Activated CD4-positive, alpha-beta T cell treated with anti-CD3 and anti-CD28 coated beads for 36 hours (primary cell): ENCODE measurements at regions not wholly inside any gene's neighbourhood (a gene's known extent, or its start where the extent isn't known, plus 50 kb on each side); places are given as distances from the start of the nearest gene placed in this dataset.
"Not testable (repeated sequence)": the region's sequence is repeated elsewhere in the genome, so short reads cannot be mapped to it uniquely, and the experiment has no call there.

Source experiments
- ATAC-seq: fragments of 200-7000 bp; cut with Tn5 transposase; one replicate; pipeline ENCODE4 v1.10.0; 2021; ENCODE audit warnings: mild to moderate bottlenecking, moderate library complexity
- CTCF ChIA-PET: fragments of 350-600 bp; sonication (Branson Sonifier 250); formaldehyde crosslinking; loops from one replicate; lab custom pipeline; 2021; ENCODE audit warnings: antibody characterized with exemption; lab: Charles Lee
- POLR2A ChIA-PET: fragments of 350-600 bp; sonication (Branson Sonifier 250); formaldehyde crosslinking; loops from one replicate; lab custom pipeline; 2021; ENCODE audit warnings: antibody characterized with exemption, inconsistent platforms; lab: Charles Lee
- DNase-seq: peaks from one replicate; pipeline ENCODE4 v3.0.0-alpha.2; 2020
- H3K27ac Mint-ChIP-seq: one replicate; pipeline ENCODE4 v1.8.0; 2021; ENCODE audit warnings: mixed read lengths
- H3K27me3 Mint-ChIP-seq: one replicate; pipeline ENCODE4 v1.8.0; 2021; ENCODE audit warnings: mixed read lengths
- H3K36me3 Mint-ChIP-seq: one replicate; pipeline ENCODE4 v1.8.0; 2021; ENCODE audit warnings: low read depth, mixed read lengths
- H3K4me1 Mint-ChIP-seq: one replicate; pipeline ENCODE4 v1.8.0; 2021; ENCODE audit warnings: mixed read lengths
- H3K4me3 Mint-ChIP-seq: one replicate; pipeline ENCODE4 v1.8.0; 2021; ENCODE audit warnings: mild to moderate bottlenecking, moderate library complexity, mixed read lengths
- H3K9me3 Mint-ChIP-seq: one replicate; pipeline ENCODE4 v1.8.0; 2021; ENCODE audit warnings: low read depth, mixed read lengths
- intact Hi-C, 2 experiments: fragments of 100-400 bp; cut with DNase I in 1 of 2; cut with micrococcal nuclease in 1 of 2; formaldehyde crosslinking; loops; one replicate each; pipeline versions ENCODE4 v1.14.2 to v1.15.1; 2022 to 2024; cut with DNase I, micrococcal nuclease

DNA sequence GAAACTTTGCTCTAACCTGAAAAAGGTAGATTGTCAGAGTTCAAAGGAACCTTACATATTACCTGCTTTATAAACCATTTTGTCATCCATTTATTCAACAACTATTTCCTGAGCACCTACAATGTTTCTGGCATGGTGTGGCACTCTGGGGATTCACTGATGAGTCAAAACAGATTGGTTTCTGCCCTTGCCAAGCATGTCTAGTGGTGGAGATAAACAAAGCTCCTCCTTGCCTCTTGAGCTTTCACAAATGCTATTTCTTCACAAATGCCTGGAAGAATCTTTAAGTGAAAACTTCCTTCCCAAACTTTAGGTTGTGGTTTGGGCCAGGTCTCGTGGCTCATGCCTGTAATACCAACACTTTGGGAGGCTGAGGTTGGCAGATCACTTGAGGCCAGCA lies 85.1 kb upstream of the RELN start:
- intact Hi-C loops, result no loop called here
- Mint-ChIP-seq H3K4me3 (no peak overlapping the region), H3K27ac (no peak overlapping the region), H3K4me1 (no peaks in the 10 kb centered on the region), H3K27me3 (peaks cover 9% of the 10 kb centered on the region), H3K9me3 (no peaks in the 10 kb centered on the region), H3K36me3 (no peaks in the 10 kb centered on the region)
- POLR2A ChIA-PET, result no interaction called here
- CTCF ChIA-PET, result interaction anchor here (0.6 kb wide), 1 partner anchor 37 kb away, joined by 3 read pairs; no protein-coding TSS in a partner anchor
- DNase-seq (no peak), ATAC-seq (no peak)

DNA sequence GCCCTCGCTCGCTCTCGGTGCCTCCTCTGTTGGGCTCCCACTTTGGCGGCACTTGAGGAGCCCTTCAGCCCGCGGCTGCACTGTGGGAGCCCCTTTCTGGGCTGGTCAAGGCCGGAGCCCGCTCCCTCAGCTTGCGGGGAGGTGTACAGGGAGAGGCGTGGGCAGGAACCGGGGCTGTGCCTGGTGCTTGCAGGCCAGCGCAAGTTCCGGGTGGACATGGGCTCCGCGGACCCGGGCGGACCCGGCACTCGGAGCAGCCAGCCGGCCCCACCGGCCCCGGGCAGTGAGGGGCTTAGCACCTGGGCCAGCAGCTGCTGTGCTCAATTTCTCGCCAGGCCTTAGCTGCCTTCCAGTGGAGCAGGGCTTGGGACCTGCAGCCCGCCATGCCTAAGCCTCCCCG lies 82.2 kb upstream of the RELN start:
- intact Hi-C loops, H3K9me3 Mint-ChIP-seq, H3K4me3 Mint-ChIP-seq, H3K27ac Mint-ChIP-seq, POLR2A ChIA-PET, H3K27me3 Mint-ChIP-seq, H3K36me3 Mint-ChIP-seq, CTCF ChIA-PET, DNase-seq, H3K4me1 Mint-ChIP-seq, ATAC-seq: not testable (repeated sequence)

DNA sequence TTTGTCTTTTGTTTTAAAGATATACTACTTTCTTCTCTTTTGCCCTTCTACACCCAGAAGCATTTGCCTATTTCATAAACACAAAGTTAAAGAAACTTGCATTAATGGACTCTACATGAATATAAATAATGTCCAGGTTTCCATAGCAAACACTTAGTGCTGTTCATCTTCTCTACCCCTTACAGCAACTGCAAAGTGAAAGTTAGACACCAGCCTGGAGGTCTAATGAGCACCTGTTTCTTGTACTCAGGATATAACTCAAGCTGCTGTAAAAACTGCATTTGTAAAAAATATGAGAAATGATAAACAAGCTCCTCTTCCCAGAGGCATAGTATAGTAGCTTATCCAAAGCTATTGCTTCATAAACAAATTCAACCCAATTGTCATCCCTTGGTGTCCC lies 76.0 kb upstream of the RELN start:
- peaks cover 11% of the 10 kb centered on the region for H3K27me3 Mint-ChIP-seq
- ATAC-seq (no peak), DNase-seq (no peak)
- H3K36me3 Mint-ChIP-seq, result no peaks in the 10 kb centered on the region
- H3K4me3 Mint-ChIP-seq, result no peak overlapping the region
- no peaks in the 10 kb centered on the region for H3K4me1 Mint-ChIP-seq
- CTCF ChIA-PET, result no interaction called here
- no peak overlapping the region for H3K27ac Mint-ChIP-seq
- H3K9me3 Mint-ChIP-seq, result peaks cover 2% of the 10 kb centered on the region
- POLR2A ChIA-PET, result no interaction called here
- intact Hi-C loops, result no loop called here

DNA sequence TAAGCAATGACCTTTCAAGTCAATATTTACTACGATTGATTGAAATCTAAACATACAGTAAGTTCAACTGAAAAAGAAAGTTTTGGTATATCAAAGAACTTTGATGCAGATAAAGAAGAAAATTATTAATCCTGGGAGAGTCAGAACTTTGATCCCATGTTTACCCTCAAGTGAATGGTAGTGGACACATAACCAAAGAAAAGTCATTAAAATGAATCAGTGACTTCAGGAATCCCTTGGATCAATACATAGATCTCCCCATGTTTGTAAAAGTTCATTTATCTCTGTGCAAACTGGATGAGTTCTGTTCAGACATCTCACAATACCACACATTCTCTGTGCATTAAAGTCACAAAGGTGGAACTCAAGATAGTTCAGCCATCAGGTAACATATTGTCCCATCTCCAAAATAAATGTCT lies 75.5 kb upstream of the RELN start:
- ATAC-seq, result no peak
- ChIA-PET CTCF (no interaction called here), POLR2A (no interaction called here)
- Mint-ChIP-seq H3K9me3 (peaks cover 2% of the 10 kb centered on the region), H3K4me1 (no peaks in the 10 kb centered on the region), H3K4me3 (no peak overlapping the region), H3K27ac (no peak overlapping the region), H3K36me3 (no peaks in the 10 kb centered on the region), H3K27me3 (peaks cover 11% of the 10 kb centered on the region)
- intact Hi-C loops, result no loop called here
- no peak for DNase-seq

DNA sequence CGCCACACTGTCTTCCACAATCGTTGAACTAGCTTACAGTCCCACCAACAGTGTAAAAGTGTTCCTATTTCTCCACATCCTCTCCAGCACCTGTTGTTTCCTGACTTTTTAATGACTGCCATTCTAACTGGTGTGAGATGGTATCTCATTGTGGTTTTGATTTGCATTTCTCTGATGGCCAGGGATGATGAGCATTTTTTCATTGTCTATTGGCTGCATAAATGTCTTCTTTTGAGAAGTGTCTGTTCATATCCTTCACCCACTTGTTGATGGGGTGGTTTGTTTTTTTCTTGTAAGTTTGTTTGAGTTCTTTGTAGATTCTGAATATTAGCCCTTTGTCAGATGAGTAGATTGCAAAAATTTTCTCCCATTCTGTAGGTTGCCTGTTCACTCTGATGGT lies 74.3 kb upstream of the RELN start:
- ATAC-seq, POLR2A ChIA-PET, H3K27me3 Mint-ChIP-seq, H3K27ac Mint-ChIP-seq, DNase-seq, H3K4me1 Mint-ChIP-seq, H3K4me3 Mint-ChIP-seq, H3K36me3 Mint-ChIP-seq, CTCF ChIA-PET, intact Hi-C loops, H3K9me3 Mint-ChIP-seq: not testable (repeated sequence)

DNA sequence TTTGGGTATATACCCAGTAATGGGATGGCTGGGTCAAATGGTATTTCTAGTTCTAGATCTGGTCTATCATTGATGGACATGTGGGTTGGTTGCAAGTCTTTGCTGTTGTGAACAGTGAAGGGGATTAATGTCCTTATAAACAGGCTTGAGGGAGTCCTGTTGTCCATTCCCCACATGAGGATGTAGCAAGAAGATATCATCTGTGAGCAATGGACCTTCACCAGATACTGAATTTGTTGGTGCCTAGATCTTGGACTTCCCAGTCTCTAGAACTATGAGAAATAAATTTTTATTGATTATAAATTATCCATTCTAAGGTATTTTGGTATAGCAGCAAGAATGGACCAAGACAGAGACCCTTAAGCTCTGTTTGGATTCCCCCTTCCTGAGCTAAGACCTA lies 72.2 kb upstream of the RELN start:
- no peak overlapping the region for H3K27ac Mint-ChIP-seq
- ChIA-PET POLR2A (no interaction called here), CTCF (no interaction called here)
- H3K36me3 Mint-ChIP-seq, result no peaks in the 10 kb centered on the region
- peaks cover 6% of the 10 kb centered on the region for H3K27me3 Mint-ChIP-seq
- intact Hi-C loops, result no loop called here
- peaks cover 2% of the 10 kb centered on the region for H3K9me3 Mint-ChIP-seq
- no peak for ATAC-seq
- H3K4me3 Mint-ChIP-seq, result no peak overlapping the region
- H3K4me1 Mint-ChIP-seq, result no peaks in the 10 kb centered on the region
- no peak for DNase-seq

DNA sequence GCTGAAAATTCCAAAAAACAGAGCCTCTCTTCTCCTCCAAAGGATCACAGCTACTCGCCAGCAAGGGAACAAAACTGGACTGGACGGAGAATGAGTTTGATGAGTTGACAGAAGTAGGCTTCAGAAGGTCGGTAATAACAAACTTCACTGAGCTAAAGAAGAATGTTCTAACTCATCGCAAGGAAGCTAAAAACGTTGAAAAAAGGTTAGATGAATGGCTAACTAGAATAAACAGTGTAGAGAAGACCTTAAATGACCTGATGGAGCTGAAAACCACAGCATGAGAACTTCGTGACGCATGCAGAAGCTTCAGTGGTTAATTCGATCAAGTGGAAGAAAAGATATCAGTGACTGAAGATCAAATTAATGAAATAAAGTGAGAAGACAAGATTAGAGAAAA lies 70.4 kb upstream of the RELN start:
- POLR2A ChIA-PET, intact Hi-C loops, H3K27ac Mint-ChIP-seq, H3K27me3 Mint-ChIP-seq, DNase-seq, CTCF ChIA-PET, H3K9me3 Mint-ChIP-seq, H3K4me1 Mint-ChIP-seq, ATAC-seq, H3K4me3 Mint-ChIP-seq, H3K36me3 Mint-ChIP-seq: not testable (repeated sequence)

DNA sequence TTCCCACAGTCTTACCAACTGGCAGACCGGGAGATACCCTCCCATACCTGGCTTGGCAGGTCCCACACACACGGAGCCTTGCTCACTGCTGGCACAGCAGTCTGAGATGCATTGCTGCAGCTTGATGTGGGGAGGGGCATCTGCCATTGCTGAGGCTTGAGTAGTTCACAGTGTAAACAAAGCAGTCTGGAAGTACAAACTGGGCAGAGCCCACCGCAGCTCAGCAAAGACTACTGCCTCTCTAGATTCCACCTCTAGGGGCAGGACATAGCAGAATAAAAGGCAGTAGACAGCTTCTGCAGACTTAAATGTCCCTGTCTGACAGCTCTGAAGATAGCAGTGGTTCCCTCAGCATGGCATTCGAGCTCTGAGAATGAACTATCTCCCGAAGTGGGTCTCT lies 69.6 kb upstream of the RELN start:
- CTCF ChIA-PET, result interaction anchor here (0.7 kb wide), 1 partner anchor 111 kb away, joined by 4 read pairs; no protein-coding TSS in a partner anchor
- POLR2A ChIA-PET, result no interaction called here
- H3K9me3 Mint-ChIP-seq, result peaks cover 2% of the 10 kb centered on the region
- no peak for ATAC-seq
- no peak overlapping the region for H3K4me3 Mint-ChIP-seq
- intact Hi-C loops, result no loop called here
- no peaks in the 10 kb centered on the region for H3K36me3 Mint-ChIP-seq
- H3K27ac Mint-ChIP-seq, result no peak overlapping the region
- no peak for DNase-seq
- no peaks in the 10 kb centered on the region for H3K4me1 Mint-ChIP-seq
- peaks cover 3% of the 10 kb centered on the region for H3K27me3 Mint-ChIP-seq

DNA sequence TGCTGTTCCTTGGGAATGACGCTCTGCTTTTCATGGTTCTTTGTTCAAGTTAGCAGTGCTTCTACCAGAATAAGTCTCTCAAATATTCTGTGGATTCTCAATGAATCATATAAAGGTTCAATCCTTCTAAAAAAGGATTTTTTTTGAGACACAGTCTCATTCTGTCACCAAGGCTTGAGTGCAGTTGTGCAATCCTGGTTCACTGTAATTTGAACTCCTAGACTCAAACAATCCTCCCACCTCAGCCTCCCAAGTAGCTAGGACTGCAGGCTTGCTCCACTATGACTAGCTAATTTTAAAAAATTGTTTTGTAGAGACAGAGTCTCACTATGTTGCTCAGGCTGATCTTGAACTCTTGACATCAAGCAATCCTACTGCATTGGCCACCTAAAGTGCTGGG lies 64.9 kb upstream of the RELN start:
- ChIA-PET CTCF (interaction anchor here (1.2 kb wide), 1 partner anchor 480 kb away, joined by 3 read pairs; no protein-coding TSS in a partner anchor), POLR2A (no interaction called here)
- H3K9me3 Mint-ChIP-seq, result no peaks in the 10 kb centered on the region
- no peak overlapping the region for H3K4me3 Mint-ChIP-seq
- ATAC-seq (no peak), DNase-seq (no peak)
- peaks cover 12% of the 10 kb centered on the region for H3K27me3 Mint-ChIP-seq
- intact Hi-C loops, result no loop called here
- no peaks in the 10 kb centered on the region for H3K4me1 Mint-ChIP-seq
- H3K36me3 Mint-ChIP-seq, result no peaks in the 10 kb centered on the region
- no peak overlapping the region for H3K27ac Mint-ChIP-seq

DNA sequence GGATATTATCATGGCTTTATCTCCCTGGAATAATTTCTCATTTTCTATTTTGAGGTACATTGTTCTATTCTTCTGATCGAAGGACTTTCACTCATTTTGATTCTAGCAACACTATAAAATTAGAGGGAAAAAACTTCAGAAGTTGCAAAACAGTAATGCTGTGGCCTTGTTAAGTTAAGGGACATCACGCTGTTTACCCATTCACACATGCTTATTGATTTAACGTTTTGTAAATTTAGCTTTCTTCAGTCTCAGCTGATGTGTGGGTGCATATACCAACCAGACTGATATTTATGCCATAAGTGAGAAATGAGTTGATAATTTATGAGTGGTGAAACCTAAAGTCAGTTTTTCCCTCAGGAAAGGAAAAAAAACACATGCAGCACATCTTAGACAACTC lies 63.5 kb upstream of the RELN start:
- ATAC-seq, result no peak
- ChIA-PET POLR2A (no interaction called here), CTCF (no interaction called here)
- DNase-seq, result no peak
- Mint-ChIP-seq H3K36me3 (no peaks in the 10 kb centered on the region), H3K27me3 (peaks cover 9% of the 10 kb centered on the region), H3K4me1 (no peaks in the 10 kb centered on the region), H3K4me3 (no peak overlapping the region), H3K27ac (no peak overlapping the region), H3K9me3 (no peaks in the 10 kb centered on the region)
- intact Hi-C loops, result no loop called here

DNA sequence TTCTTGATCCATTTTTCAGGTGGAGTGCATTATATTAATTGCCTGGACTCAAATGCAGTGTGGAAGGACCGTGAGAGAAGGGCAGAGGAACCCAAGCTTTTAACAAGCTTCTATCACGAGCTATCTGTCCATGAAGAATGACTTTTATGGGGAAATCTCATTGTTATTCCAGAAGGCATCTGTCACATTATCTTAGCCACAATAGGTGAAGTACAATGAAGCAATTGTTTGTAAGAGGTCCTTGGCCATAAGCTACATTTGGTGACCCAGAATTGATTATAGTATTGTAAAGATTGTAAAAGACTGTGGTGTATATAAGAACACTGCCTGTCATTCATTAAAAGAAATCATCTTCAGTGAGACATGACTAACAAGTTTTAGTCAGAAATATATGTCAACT lies 58.6 kb upstream of the RELN start:
- CTCF ChIA-PET, result no interaction called here
- peaks cover 12% of the 10 kb centered on the region for H3K27me3 Mint-ChIP-seq
- H3K36me3 Mint-ChIP-seq, result no peaks in the 10 kb centered on the region
- ATAC-seq (no peak), DNase-seq (no peak)
- no peaks in the 10 kb centered on the region for H3K4me1 Mint-ChIP-seq
- POLR2A ChIA-PET, result no interaction called here
- H3K9me3 Mint-ChIP-seq, result no peaks in the 10 kb centered on the region
- no peak overlapping the region for H3K4me3 Mint-ChIP-seq
- no peak overlapping the region for H3K27ac Mint-ChIP-seq
- intact Hi-C loops, result no loop called here

DNA sequence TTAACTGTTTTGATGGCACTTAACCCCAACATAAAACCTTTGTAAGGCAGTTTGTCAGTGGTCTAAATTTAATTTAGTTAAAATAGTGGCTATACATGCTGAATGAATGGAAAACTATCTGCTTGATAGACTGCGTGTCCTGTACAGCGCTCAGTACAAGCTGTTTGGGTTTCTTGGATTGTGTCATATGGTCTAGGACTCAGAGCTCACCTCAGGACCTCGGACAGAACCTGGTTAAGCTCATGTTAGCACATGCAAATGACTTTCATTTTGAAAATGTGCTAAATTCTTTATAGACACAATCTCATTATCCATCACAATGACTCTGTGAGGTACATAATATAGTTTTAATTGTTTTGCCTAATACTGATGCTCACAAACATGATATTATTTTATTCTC lies 55.7 kb upstream of the RELN start:
- intact Hi-C loops, result no loop called here
- no peaks in the 10 kb centered on the region for H3K9me3 Mint-ChIP-seq
- H3K4me3 Mint-ChIP-seq, result no peak overlapping the region
- DNase-seq (no peak), ATAC-seq (no peak)
- peaks cover 9% of the 10 kb centered on the region for H3K27me3 Mint-ChIP-seq
- no peak overlapping the region for H3K27ac Mint-ChIP-seq
- H3K4me1 Mint-ChIP-seq, result no peaks in the 10 kb centered on the region
- H3K36me3 Mint-ChIP-seq, result no peaks in the 10 kb centered on the region
- POLR2A ChIA-PET, result no interaction called here
- CTCF ChIA-PET, result no interaction called here

DNA sequence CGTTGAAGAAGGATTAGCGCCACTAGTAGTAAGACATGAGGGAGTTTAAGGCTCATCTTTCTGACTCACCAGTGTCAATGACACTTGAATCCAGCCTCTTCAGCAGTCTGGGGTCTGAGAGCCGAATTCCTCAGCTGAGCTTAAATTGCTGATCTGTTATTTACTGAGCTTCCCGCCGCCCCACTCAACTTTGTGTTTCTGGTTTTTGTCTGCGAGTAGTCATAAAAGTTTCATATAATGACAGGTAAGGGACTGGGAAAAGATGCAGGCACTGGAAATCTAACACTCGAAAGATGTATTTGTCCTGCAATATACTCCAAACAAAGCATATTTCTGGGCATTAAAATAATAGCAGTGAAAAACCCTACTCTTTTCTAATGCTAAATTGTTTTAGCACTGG lies 51.2 kb upstream of the RELN start:
- H3K9me3 Mint-ChIP-seq, result no peaks in the 10 kb centered on the region
- ATAC-seq, result no peak
- H3K4me3 Mint-ChIP-seq, result no peak overlapping the region
- intact Hi-C loops, result no loop called here
- ChIA-PET CTCF (no interaction called here), POLR2A (no interaction called here)
- no peaks in the 10 kb centered on the region for H3K4me1 Mint-ChIP-seq
- peaks cover 14% of the 10 kb centered on the region for H3K27me3 Mint-ChIP-seq
- DNase-seq, result no peak
- H3K36me3 Mint-ChIP-seq, result no peaks in the 10 kb centered on the region
- no peak overlapping the region for H3K27ac Mint-ChIP-seq
